ENCODE measurements at regions not wholly inside any gene's neighbourhood (a gene's known extent, or its start where the extent isn't known, plus 50 kb on each side); places are given as distances from the start of the nearest gene placed in this dataset.

DNA sequence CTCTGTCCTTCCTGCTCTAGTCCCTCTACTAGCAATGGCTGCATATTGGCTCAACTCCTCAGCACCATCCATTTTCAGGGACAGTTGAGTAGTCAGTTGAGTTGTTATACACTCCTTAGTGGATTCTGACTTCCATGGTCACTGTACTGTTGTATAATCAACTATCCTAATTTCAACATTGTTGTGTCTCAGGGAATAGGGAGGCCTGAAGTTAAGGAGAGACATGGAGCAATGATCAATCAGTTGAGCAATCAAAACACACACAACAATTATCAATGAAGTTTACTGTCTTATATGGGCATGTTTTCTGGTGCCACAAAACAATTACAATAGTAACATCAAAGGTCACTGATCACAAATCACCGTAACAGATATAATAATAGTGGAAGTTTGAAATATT, 255.9 kb downstream of the KCNC2 start:
- TF ChIP-seq, protein P1, sequence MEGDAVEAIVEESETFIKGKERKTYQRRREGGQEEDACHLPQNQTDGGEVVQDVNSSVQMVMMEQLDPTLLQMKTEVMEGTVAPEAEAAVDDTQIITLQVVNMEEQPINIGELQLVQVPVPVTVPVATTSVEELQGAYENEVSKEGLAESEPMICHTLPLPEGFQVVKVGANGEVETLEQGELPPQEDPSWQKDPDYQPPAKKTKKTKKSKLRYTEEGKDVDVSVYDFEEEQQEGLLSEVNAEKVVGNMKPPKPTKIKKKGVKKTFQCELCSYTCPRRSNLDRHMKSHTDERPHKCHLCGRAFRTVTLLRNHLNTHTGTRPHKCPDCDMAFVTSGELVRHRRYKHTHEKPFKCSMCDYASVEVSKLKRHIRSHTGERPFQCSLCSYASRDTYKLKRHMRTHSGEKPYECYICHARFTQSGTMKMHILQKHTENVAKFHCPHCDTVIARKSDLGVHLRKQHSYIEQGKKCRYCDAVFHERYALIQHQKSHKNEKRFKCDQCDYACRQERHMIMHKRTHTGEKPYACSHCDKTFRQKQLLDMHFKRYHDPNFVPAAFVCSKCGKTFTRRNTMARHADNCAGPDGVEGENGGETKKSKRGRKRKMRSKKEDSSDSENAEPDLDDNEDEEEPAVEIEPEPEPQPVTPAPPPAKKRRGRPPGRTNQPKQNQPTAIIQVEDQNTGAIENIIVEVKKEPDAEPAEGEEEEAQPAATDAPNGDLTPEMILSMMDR (IDR thresholded peaks at IDR 0.05; ENCODE audit: borderline replicate concordance, extremely low read depth, low read length, poor library complexity, severe bottlenecking), result no peak
- TF ChIP-seq EZH2 (IDR thresholded peaks at IDR 0.05; ENCODE audit: borderline replicate concordance, low read depth, low read length, severe bottlenecking), result no peak

Measured in DND-41 (cell line).